ENCODE measurements at regions not wholly inside any gene's neighbourhood (a gene's known extent, or its start where the extent isn't known, plus 50 kb on each side); places are given as distances from the start of the nearest gene placed in this dataset.
"Not testable (repeated sequence)": the region's sequence is repeated elsewhere in the genome, so short reads cannot be mapped to it uniquely, and the experiment has no call there.

- TF ChIP-seq CTCF, POLR2A (IDR thresholded peaks at IDR 0.05): not testable (repeated sequence)
These were observed 435.3 kb upstream of the STEAP1 start for GRCh38 chr7:89718941-89719340.

Measured in uterus (tissue), 2 donors.